M059J (cell line): ENCODE measurements at regions not wholly inside any gene's neighbourhood (a gene's known extent, or its start where the extent isn't known, plus 50 kb on each side); places are given as distances from the start of the nearest gene placed in this dataset.

ENCODE experiments used
- DNase-seq: peaks from one replicate; pipeline ENCODE4 v3.0.0-alpha.2; 2012; ENCODE audit warnings: low read depth

DNA sequence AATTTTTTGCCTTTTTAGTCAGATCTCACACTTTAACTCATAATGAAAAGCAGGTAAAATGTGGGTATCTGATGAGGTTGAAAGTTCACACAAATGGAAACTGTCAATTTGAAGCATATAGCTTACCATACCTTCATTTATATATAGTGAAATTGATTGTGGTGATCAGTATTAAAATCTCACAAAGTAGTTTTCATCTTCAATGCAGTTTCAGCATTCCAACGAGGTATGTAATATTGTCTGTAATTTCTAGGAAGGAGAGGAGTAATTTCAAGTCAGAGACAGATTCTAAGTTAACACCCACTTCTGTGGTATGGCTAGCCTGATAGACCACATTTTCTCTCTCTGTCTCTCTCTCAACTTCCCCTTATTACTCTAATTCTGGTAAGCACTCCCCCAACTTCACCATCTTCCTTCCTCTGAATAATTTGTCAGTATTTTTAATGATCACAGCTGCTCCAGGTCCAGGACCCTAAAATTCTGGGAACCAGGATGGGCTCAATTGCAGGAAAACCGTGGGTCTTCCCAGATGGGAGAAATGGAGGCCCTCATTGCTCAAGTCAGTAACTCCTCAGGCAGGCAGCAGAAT lies 455.7 kb downstream of the FGF9 start:
- DNase-seq, result no peak

DNA sequence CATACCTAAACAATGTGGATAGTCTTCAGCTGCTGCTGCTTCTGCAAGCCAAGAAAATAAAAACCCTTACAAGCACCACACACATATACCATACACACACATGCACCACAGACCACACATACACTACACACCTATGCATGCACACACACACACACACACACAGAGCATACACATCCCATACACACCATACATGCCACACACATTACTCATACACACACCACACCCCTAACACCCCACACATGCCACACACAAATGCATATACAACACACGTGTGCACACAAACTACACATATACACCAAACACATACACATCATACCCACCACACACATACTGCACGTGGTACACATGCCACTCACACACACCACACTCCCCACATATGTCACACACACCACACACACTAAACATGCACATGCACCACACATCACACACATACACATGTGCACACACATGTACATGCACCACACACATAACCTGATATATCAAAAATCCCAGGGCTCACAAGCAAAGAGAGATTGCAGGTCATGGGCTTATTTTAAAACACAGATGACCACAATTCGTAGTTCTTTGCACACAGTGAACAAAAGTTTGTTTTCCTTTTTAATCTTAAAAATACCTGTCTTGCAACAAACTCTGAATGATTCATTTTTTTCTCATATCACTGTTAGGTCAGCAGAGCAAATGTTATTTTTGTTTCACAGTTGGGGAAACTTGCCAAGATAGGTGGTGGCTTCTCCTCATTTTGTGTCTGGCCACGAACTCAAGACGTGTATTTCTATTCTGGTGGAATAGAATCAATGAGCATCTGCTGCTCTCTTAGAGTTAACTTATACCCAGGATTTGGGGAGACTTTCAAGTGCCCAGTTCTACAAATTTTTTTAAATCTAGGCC lies 456.6 kb downstream of the FGF9 start:
- no peak for DNase-seq

DNA sequence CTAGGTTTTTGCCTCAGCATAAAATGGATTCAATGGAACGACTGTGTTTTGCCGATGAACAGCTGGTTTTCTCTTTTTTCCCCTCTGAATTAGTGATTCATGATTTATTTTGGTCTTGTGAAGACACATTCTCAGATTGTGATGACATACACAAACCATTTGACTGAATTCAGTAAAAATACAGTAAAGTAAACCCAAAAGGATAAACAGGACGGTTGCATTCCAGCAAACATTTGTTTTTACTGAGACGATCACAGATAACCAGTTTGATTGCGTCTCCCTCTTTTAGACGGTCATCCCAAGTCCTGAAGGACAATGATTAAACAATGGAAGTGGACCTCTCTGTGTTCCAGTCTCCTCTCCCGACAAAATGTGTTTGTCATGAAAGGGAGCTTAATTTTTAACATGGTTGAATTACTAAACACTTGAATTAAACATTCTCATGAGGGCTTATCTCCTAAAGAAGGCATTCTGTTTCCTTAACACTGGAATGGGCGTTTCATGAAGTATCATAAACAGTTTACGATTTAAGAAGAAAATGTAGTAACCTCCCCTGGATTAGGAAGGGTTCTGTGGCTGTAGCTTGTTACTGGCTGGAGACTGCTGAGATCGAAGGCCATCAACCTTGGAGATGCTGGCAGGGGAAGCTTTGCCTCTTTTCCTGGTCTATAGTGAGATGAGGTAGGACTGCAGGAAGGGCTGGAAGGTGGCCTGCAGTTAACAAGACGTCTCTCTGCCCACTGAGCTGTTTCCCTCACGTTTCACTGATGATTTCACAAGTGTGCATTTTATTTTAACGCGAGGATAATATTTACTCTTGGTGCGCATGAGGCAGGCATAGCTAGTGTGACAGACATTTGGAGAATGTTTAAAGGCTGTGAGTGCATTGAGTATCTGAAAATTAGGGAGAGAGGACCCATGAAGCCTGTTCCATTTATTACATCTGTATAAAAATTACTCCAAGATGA lies 457.9 kb downstream of the FGF9 start:
- no peak for DNase-seq

DNA sequence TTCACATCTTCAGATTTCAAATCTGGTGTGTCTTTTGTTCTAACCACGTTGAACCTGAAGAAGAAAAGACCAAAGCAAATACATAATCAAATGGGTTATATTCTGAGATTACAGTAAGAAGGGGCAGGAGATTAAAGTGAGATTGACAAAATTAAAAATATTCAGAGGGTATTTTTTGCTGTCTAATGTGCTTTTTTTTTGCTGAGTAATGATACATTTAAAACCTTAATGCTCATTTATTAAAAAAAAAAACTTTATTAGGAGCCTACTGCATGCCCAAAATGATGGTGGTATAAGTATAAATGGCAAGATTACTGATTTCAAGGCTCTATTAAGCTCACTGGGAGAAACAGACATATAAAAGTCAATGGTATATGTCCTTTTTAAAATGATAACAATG lies 459.4 kb downstream of the FGF9 start:
- DNase-seq, result no peak

DNA sequence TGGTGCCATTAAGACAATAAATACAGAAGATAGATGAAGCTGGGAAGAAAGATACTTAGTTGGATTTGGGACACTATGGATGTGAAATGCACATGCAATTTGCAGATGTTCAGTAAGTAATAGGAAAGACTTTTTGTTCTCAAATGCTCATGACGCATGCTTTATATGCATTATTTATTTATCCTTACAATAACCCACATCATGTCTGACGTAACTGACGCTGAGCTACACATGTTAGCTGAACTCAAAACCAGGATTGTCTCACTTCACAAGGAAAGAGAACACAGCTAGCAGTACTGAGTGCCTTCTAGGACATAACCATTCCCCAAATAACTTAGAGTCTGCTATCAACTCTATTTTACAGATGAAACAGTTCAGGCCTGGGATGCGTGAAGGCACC lies 463.4 kb downstream of the FGF9 start:
- DNase-seq, result no peak

DNA sequence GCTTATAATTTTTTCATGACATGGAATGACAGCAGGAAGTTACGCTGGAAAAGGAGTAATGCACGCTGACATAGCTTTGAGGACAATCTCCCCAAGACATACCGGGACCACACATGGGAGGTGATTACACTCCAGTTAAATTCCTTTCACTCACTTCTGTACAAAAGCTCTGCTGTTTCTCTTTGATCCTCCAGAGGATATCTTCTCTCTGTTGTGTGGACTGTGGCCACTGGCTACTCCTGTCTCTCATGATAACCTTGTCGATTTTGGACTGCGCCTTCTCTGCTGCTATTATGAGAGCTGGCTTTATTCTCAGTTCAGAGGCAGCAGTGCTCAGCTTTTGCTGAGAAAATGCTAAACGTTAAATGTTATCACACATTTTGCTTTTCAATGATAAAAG lies 464.6 kb downstream of the FGF9 start:
- DNase-seq, result no peak

DNA sequence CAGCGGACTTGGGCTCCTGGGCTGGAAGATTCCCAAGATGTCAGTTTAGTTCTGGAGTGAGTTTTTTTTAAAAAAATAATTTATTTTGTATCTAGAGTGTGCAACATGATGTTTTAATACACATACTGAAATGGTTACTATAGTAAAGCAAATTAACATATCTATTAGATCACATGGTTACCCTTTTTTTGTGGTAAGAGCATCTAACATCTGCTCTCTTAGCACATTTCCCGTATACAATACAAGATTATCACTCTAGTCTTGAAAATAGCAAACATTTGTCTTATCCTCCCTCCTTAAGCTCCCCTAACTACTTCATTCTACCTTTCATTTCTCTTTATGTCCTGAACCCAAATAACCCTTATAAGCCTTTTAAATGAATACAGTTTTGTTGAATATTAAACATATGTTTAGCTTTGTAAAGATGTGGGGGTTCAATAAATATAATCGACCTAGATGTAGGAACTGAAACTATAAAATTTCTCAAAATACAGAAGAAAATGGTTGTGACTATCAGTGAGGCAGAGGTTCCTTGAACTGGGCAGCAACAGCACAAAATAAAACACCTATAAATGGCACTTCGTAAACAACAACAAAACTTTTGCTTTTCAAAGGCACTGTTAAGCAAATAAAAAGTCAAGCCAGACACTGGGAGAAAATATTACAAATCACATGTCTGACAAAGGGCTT lies 466.6 kb downstream of the FGF9 start:
- no peak for DNase-seq

DNA sequence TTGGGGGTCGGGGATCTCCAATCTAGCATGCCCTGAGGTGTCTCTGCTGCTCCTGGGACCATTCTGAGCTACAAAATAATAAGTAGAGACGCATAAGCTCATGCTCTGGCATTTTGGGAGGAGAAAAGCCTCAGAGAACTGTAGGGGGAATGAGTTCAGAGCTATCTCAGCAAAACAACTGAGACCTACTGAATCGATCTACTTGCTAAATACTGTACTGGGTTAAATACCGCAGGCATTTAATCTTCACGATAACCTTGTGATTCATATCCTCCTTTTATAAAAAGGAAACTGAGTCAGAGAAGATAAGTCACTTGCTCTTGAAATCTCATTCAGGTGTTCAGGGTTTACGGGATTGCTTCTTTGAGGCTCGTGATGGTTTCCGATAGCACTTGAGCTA lies 468.1 kb downstream of the FGF9 start:
- no peak for DNase-seq

DNA sequence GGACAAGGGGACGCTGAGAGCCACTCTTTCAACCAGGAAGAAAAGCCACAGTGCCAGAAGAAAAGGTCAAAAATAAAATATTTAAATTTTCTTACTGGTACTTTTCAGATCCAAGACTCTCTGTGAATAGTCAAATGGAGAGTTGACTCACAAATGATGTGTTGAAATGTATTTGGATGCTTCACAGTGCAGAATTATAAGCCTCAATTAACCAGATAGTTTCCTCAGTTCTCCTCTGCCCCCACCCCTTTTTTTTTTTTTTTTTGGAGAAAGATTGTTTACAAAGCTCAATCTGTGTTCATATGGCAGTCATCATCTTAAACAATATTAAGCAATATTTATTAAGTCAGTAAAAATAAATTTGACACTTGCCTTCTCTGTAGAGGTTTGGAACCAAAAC lies 470.8 kb downstream of the FGF9 start:
- no peak for DNase-seq

DNA sequence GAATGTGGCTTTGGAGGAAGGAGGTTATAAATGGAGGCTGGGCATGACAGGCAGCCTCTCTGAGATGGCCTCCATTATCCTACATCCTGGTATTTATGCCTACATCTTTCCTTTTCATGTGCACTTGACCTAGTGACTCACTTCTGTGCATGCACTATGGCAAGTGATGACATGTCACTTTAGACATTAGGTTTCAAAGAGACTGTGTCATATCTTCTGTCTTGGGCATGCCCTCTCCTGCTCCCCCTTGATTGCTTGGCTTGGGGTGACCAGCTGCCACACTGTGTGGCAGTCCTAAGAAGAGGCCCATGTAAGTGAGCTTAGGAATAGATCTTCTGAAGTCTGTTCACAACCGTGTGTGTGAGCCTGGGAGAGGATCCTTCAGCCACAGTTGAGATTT lies 472.8 kb downstream of the FGF9 start:
- no peak for DNase-seq

DNA sequence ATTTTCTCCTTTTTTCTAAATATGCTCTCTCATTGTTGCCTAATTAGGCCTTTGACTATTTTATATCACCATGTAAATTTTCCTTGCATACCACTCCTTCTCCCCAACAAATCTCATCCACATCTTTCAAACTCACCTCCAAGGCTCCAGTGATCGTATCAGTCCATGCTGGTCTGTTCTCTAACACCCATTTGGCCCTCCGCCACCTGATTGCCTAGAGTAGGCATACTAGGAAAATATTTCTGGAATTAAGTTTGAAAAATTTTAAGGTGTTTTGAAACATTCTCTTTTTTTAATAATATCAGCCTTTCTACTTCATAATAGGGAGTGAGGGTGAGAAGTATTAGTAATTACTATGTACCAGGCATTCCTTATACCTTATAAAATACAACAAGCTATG lies 473.9 kb downstream of the FGF9 start:
- no peak for DNase-seq

DNA sequence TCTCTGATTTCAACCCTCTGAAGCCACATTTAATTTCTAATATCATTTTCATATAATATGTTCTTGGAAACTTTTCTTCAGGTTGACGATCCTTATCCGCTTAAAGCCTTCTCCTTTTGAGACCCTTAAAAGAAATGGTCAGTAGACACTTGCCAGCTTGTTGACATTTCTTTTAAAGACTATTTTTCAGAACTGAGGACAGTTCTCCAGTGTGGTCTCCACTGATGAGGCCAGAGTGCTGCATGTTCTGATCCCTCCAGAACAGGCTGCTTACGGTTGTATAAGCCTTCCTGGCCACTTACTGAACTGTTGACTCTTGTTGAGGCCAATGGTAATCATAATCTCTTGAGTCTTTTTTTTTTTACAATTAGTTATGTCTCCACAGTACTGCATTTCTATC lies 477.3 kb downstream of the FGF9 start:
- DNase-seq, result no peak

DNA sequence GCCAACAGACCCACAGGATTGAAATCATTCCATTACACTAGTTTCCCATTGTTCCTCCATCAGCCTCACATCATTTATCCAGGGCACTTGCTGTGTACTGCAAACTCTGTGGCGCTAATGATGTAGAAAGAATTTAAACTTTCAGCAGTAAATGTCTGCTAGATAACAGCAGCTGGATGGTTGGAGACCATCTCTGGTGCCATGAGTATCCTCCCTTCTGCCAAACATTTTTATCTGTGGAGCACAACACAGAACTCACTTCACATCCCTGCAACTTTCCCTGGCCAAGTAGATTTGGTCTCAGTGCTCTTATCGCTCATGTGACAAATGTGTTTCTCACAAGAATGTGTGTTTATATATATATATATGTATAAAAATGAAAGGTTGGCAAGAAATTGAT lies 481.9 kb downstream of the FGF9 start:
- no peak for DNase-seq

DNA sequence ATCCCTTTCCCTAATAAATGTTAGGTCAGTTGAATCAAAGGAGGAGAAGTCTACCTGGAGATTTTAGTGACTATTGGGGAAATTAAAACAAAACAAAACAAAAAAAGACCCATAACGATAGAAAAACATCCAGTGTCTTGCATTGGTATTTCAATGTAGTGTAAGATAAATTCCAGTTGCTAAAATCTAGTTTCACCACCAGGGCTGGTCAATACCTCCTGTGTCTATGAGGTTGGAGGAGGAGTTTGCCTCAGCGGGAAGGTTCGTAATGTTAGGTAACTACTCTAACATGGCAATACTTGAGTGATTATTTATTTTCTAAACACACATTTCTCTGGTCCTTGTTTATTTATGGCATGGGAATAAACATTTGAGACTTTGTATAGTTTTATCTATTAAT lies 483.2 kb downstream of the FGF9 start:
- no peak for DNase-seq

DNA sequence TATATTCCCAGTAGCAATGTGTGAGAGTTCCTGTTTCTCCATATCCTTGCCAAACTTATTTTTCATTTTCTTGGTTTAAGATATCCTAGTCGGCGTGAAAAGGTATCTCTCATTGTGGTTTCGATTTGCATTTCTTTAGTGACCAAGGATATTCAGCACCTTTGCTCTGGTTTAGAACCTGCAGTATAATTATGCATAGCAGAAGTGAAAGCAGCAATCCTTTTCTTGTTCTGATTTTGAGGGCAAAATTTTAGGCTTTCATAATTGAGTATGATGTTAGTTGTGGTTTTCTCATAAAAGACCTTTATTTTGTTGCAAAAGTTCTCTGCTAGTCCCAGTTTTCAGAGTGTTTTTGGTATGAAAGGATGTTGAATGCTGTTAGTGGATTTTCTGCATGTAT lies 491.0 kb downstream of the FGF9 start:
- no peak for DNase-seq

DNA sequence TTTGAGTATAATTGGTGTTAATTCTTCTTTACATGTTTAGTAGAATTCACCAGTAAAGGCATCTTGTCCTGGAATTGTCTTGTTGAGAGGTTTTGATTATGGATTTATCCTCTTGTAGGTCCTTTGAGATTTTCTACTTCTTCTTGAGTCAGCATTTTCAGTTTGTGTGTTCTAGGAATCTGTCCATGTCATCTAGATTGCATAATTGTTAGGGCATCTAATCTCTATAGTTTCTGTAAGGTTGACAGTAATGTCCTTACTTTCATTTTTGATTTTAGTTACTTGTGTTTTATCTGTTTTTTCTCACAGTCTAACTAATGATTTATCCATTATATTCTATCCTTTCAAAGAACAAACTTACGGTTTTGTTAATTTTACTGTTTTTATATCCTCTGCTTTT lies 492.0 kb downstream of the FGF9 start:
- no peak for DNase-seq

DNA sequence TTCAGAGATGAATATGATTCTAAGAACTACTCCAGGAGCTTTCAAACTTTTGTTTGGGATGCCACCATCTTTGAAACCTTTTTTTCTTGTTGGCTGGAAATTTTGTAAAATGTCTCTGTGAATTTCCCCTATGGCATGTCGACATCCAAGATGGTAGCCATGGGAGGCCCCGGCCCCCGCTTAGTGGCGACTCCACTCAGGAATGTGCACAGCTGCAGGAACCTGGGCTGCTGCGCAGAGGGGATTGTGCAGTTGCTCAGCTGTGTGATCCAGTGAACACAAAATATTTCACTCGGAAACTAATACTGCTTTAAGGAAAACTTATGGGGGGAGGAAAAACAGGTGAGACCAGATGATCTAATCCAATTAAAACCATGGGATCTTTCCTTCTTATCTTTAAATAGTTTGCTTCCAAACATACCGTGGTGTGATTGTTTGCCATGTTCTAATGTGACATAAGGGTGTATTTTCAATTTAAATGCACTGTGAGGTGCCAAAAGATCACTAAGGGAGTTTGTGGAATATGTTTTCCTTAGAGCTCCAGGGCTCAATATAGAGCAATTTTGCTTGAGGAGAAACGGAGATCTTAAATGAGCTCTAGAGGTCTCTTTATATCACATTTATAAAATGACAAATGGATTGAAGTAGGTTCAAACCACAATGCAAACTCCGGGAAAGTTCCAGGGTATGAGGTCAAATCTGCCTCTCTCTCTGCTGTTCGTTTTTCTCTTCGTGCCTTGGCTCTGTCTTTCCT lies 497.7 kb downstream of the FGF9 start:
- no peak for DNase-seq

DNA sequence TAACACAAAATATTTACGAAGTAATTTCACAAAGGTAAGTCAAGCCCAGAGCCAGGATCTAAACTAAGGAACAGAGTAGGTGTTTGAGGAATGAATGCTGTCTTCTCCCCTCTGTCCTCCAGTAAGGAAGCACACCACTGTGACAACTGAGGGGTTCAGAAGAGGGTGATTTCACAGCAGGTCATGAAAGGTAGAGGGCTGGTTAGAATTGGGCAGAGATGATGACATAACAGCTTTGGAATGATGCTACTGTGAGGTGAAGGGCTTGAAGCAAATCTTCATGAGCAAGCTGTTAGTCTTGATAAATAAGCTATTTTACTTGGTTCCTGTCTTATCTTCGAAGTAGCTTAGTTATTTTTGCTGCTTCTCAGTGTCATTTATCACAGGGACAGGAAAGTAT lies 498.6 kb downstream of the FGF9 start:
- DNase-seq, result no peak

DNA sequence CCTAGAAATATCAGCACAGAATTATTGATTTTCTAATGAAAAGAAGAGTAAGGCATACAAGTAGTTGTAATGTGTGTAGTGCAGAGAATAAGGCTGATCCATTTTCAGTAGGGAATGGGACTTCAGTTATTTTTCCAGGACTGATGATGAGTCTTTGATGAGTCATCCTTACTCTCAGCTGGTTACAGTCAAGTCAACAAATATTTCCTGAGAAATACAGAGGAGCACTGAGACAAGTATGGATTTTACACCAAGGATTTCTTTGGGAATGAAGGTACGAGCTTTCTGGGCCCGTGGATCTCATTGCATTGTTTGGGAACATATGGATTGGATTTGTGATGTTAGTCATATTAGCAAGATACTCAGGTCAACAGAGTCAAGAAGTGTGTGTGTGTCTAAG lies 502.7 kb downstream of the FGF9 start:
- no peak for DNase-seq

DNA sequence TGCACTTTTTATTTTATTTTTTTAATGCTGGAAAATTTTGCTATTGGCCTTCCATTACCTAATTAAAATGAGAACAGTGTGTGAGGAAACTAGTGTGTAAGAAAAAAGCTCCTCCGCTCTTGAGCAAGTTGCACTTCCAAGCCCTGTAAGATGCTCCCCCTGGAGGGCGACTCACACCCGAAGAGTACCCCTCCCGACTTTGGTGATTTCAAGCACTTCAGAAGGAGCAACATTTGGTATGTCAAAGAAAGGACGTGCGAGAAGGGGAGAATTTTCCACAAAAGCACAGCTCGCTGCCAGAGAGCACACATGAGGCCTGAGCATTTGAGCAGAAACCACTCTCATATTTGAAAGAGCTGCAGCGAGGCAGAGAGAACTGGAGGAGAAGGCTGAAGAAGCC lies 504.4 kb downstream of the FGF9 start:
- DNase-seq, result no peak

DNA sequence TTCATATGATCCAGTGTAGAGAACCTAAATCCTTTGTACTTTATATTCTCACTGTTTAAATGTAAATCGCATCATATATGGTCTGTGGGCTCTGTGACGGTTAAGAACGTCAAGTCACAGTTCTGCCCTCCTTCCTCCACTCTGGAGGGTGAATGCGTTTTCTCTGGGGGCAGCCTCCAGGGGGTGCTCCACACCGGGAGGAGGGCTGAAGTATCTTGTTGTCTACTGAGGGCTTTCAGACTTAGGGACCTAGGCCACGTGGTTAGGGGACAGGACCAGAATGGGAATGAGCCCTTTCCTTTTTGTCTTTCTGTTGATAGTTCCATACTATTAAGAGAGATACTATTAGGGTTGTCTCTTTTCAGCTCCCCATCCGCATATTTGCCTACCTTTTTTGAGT lies 504.9 kb downstream of the FGF9 start:
- DNase-seq, result no peak
